ENCODE measurements at regions not wholly inside any gene's neighbourhood (a gene's known extent, or its start where the extent isn't known, plus 50 kb on each side); places are given as distances from the start of the nearest gene placed in this dataset.

DNA sequence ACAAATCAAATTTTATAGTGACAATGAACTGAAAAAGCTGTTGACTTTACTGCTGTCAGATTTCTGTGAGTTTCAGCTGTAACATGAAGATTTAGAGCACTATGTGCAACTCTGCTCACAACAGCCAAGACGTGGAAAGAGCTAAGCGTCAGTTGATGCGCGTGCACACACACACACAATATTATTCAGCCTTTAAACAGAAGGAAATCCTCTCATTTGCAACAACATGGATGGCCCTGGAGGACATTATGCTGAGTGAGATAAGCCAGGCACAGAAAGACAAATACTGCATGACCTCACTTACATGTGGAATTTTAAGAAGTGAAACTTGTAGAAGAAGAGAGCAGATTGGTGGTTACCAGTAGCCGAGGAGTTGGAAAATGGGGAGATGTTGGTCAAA lies 82.8 kb upstream of the FRMD4A start:
- no peaks in the 10 kb centered on the region for H3F3A ChIP-seq (ENCODE audit: control insufficient read depth, insufficient read depth)
- H3K4me1 ChIP-seq (ENCODE audit: control insufficient read depth, low read length): peaks cover 9% of the 10 kb centered on the region
- H3K9me3 ChIP-seq (ENCODE audit: control insufficient read depth, insufficient read depth, low read length): no peaks in the 10 kb centered on the region
- no peaks in the 10 kb centered on the region for H3K9me2 ChIP-seq (replicated peaks; ENCODE audit: control insufficient read depth, low read length)
- H4K20me1 ChIP-seq (ENCODE audit: control insufficient read depth, insufficient read depth, low read depth, low read length): no peaks in the 10 kb centered on the region
- H3K27ac ChIP-seq (ENCODE audit: low read depth, low read length): no peak overlapping the region
- no peak overlapping the region for H3K4me2 ChIP-seq (ENCODE audit: low read length)
- no peak for TF ChIP-seq CTCF (IDR thresholded peaks at IDR 0.05; ENCODE audit: low read depth, low read length, poor library complexity, severe bottlenecking)
- TF ChIP-seq EZH2phosphoT487 (IDR thresholded peaks at IDR 0.05; ENCODE audit: borderline replicate concordance, low read length): no peak
- H3K27me3 ChIP-seq (ENCODE audit: control insufficient read depth, low read length): peaks cover 28% of the 10 kb centered on the region
- no peaks in the 10 kb centered on the region for H3K79me2 ChIP-seq (ENCODE audit: control insufficient read depth, low read length)
- H3K36me3 ChIP-seq (ENCODE audit: control insufficient read depth, low read length): no peaks in the 10 kb centered on the region
- no peak overlapping the region for H3K4me3 ChIP-seq (ENCODE audit: low read length)

- Histone ChIP-seq H3K27ac (ENCODE audit: low read depth, low read length) (no peak overlapping the region), H3K4me3 (ENCODE audit: low read length) (no peak overlapping the region), H3K79me2 (ENCODE audit: control insufficient read depth, low read length) (no peaks in the 10 kb centered on the region), H3K9me3 (ENCODE audit: control insufficient read depth, insufficient read depth, low read length) (no peaks in the 10 kb centered on the region), H3K27me3 (ENCODE audit: control insufficient read depth, low read length) (peaks cover 22% of the 10 kb centered on the region), H4K20me1 (ENCODE audit: control insufficient read depth, insufficient read depth, low read depth, low read length) (no peaks in the 10 kb centered on the region), H3K36me3 (ENCODE audit: control insufficient read depth, low read length) (no peaks in the 10 kb centered on the region), H3K9me2 (replicated peaks; ENCODE audit: control insufficient read depth, low read length) (no peaks in the 10 kb centered on the region), H3K4me2 (ENCODE audit: low read length) (no peak overlapping the region), H3F3A (ENCODE audit: control insufficient read depth, insufficient read depth) (no peaks in the 10 kb centered on the region), H3K4me1 (ENCODE audit: control insufficient read depth, low read length) (peaks cover 9% of the 10 kb centered on the region)
- TF ChIP-seq EZH2phosphoT487 (IDR thresholded peaks at IDR 0.05; ENCODE audit: borderline replicate concordance, low read length) (no peak), CTCF (IDR thresholded peaks at IDR 0.05; ENCODE audit: low read depth, low read length, poor library complexity, severe bottlenecking) (no peak)
Measured at GRCh38 chr10:14412624-14413023, 81.9 kb upstream of the FRMD4A start.

GRCh38 chr10:14409856-14410458 lies 79.2 kb upstream of the FRMD4A start:
- H3K9me3 ChIP-seq (ENCODE audit: control insufficient read depth, insufficient read depth, low read length): no peaks in the 10 kb centered on the region
- no peaks in the 10 kb centered on the region for H4K20me1 ChIP-seq (ENCODE audit: control insufficient read depth, insufficient read depth, low read depth, low read length)
- no peaks in the 10 kb centered on the region for H3K79me2 ChIP-seq (ENCODE audit: control insufficient read depth, low read length)
- no peak for TF ChIP-seq CTCF (IDR thresholded peaks at IDR 0.05; ENCODE audit: low read depth, low read length, poor library complexity, severe bottlenecking)
- TF ChIP-seq EZH2phosphoT487 (IDR thresholded peaks at IDR 0.05; ENCODE audit: borderline replicate concordance, low read length): no peak
- H3K36me3 ChIP-seq (ENCODE audit: control insufficient read depth, low read length): no peaks in the 10 kb centered on the region
- H3K27me3 ChIP-seq (ENCODE audit: control insufficient read depth, low read length): peaks cover 24% of the 10 kb centered on the region
- no peak overlapping the region for H3K27ac ChIP-seq (ENCODE audit: low read depth, low read length)
- no peak overlapping the region for H3K4me3 ChIP-seq (ENCODE audit: low read length)
- H3K9me2 ChIP-seq (replicated peaks; ENCODE audit: control insufficient read depth, low read length): no peaks in the 10 kb centered on the region
- no peaks in the 10 kb centered on the region for H3F3A ChIP-seq (ENCODE audit: control insufficient read depth, insufficient read depth)
- H3K4me1 ChIP-seq (ENCODE audit: control insufficient read depth, low read length): peaks cover 9% of the 10 kb centered on the region
- no peak overlapping the region for H3K4me2 ChIP-seq (ENCODE audit: low read length)
